ENCODE measurements at regions not wholly inside any gene's neighbourhood (a gene's known extent, or its start where the extent isn't known, plus 50 kb on each side); places are given as distances from the start of the nearest gene placed in this dataset.

DNA sequence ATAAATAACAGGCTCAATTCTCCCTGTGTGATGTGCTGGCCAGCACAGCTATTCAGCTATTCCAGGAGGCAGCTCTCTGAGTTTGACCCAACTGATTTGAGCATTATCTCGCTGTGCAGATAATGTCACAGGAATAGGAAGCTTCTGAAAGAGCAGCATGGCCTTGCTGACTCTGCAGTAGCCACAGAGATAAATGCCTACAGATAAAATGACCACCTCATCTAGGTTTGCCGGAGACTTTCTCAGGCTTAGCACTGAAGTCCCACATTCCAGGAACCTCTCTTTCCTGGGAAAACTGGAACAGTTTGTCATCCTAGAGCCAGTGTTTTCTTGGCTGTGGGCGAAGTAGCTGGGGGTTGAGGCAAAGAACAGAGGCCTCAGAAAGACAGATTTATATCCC, 98.9 kb downstream of the MRPL39 start:
- TF ChIP-seq ZBTB7A (IDR thresholded peaks at IDR 0.05; ENCODE audit: low read depth): no peak
- no peak for TF ChIP-seq TAF1 (IDR thresholded peaks at IDR 0.05; ENCODE audit: low read depth)
- TF ChIP-seq, protein P1, sequence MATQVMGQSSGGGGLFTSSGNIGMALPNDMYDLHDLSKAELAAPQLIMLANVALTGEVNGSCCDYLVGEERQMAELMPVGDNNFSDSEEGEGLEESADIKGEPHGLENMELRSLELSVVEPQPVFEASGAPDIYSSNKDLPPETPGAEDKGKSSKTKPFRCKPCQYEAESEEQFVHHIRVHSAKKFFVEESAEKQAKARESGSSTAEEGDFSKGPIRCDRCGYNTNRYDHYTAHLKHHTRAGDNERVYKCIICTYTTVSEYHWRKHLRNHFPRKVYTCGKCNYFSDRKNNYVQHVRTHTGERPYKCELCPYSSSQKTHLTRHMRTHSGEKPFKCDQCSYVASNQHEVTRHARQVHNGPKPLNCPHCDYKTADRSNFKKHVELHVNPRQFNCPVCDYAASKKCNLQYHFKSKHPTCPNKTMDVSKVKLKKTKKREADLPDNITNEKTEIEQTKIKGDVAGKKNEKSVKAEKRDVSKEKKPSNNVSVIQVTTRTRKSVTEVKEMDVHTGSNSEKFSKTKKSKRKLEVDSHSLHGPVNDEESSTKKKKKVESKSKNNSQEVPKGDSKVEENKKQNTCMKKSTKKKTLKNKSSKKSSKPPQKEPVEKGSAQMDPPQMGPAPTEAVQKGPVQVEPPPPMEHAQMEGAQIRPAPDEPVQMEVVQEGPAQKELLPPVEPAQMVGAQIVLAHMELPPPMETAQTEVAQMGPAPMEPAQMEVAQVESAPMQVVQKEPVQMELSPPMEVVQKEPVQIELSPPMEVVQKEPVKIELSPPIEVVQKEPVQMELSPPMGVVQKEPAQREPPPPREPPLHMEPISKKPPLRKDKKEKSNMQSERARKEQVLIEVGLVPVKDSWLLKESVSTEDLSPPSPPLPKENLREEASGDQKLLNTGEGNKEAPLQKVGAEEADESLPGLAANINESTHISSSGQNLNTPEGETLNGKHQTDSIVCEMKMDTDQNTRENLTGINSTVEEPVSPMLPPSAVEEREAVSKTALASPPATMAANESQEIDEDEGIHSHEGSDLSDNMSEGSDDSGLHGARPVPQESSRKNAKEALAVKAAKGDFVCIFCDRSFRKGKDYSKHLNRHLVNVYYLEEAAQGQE (IDR thresholded peaks at IDR 0.05; ENCODE audit: low read depth): no peak
- TF ChIP-seq, protein P2, sequence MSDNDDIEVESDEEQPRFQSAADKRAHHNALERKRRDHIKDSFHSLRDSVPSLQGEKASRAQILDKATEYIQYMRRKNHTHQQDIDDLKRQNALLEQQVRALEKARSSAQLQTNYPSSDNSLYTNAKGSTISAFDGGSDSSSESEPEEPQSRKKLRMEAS (IDR thresholded peaks at IDR 0.05): no peak
- no peak for TF ChIP-seq EGR1 (IDR thresholded peaks at IDR 0.05)
- TF ChIP-seq TCF12 (IDR thresholded peaks at IDR 0.05; ENCODE audit: low read depth): no peak
- TF ChIP-seq RAD21 (IDR thresholded peaks at IDR 0.05; ENCODE audit: low read depth): no peak
- no peak for TF ChIP-seq CEBPB (IDR thresholded peaks at IDR 0.05)
- TF ChIP-seq, protein P3, sequence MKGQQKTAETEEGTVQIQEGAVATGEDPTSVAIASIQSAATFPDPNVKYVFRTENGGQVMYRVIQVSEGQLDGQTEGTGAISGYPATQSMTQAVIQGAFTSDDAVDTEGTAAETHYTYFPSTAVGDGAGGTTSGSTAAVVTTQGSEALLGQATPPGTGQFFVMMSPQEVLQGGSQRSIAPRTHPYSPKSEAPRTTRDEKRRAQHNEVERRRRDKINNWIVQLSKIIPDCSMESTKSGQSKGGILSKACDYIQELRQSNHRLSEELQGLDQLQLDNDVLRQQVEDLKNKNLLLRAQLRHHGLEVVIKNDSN (IDR thresholded peaks at IDR 0.05): no peak
- no peak for TF ChIP-seq FOXM1 (IDR thresholded peaks at IDR 0.05; ENCODE audit: borderline replicate concordance, low read depth)
- TF ChIP-seq YY1 (IDR thresholded peaks at IDR 0.05; ENCODE audit: low read depth): no peak
- TF ChIP-seq NFIC (IDR thresholded peaks at IDR 0.05): no peak
- no peak for TF ChIP-seq TEAD4 (IDR thresholded peaks at IDR 0.05)
- no peak for TF ChIP-seq CREB1 (IDR thresholded peaks at IDR 0.05; ENCODE audit: low read depth)
- no peak for TF ChIP-seq EP300 (IDR thresholded peaks at IDR 0.05; ENCODE audit: borderline replicate concordance)

DNA sequence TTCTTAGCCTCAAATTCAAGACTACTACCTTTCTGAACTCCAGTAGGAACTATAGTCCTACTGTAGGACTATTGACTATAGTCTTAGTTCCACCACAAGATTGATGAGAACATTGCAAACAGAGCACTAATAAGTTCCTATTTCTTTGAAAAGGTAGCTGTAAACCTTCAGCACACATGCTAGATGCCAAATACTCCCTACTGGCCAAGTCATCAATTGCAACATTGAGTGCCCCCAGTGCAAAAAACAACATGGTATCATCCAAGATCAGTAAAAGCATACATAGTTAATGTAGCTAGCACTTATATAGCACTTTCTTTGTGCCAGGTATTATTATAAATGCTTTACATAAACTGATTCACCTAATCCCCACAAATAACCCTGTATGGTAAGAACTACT, 99.8 kb downstream of the MRPL39 start:
- TF ChIP-seq RAD21 (IDR thresholded peaks at IDR 0.05; ENCODE audit: low read depth) (no peak), FOXM1 (IDR thresholded peaks at IDR 0.05; ENCODE audit: borderline replicate concordance, low read depth) (no peak), TEAD4 (IDR thresholded peaks at IDR 0.05) (no peak), ZBTB7A (IDR thresholded peaks at IDR 0.05; ENCODE audit: low read depth) (no peak), CREB1 (IDR thresholded peaks at IDR 0.05; ENCODE audit: low read depth) (no peak), EP300 (IDR thresholded peaks at IDR 0.05; ENCODE audit: borderline replicate concordance) (no peak), YY1 (IDR thresholded peaks at IDR 0.05; ENCODE audit: low read depth) (no peak), CEBPB (IDR thresholded peaks at IDR 0.05) (no peak), TCF12 (IDR thresholded peaks at IDR 0.05; ENCODE audit: low read depth) (no peak), TAF1 (IDR thresholded peaks at IDR 0.05; ENCODE audit: low read depth) (no peak), EGR1 (IDR thresholded peaks at IDR 0.05) (no peak), NFIC (IDR thresholded peaks at IDR 0.05) (no peak)
- TF ChIP-seq, protein P2 (IDR thresholded peaks at IDR 0.05): no peak
- TF ChIP-seq, protein P1 (IDR thresholded peaks at IDR 0.05; ENCODE audit: low read depth): no peak
- TF ChIP-seq, protein P3 (IDR thresholded peaks at IDR 0.05): no peak

DNA sequence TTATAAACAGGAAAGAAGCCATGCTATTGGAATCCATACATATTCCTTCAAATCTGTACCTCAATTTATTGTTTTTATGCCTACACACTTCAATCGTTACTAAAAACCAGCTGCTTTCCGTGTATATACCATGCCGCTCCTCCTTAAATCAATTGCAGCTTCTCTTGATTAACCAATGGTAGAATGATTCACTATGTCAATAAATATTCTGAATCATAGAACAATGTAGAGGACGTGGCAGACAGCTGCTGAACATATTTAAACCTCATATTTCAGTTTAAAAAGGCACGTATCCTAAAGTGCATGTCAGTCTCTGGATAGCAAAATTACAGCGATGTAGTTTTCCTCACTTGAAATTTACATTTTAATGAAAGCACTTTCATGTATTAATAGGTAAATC, 100.4 kb downstream of the MRPL39 start:
- no peak for TF ChIP-seq EP300 (IDR thresholded peaks at IDR 0.05; ENCODE audit: borderline replicate concordance)
- TF ChIP-seq NFIC (IDR thresholded peaks at IDR 0.05): no peak

DNA sequence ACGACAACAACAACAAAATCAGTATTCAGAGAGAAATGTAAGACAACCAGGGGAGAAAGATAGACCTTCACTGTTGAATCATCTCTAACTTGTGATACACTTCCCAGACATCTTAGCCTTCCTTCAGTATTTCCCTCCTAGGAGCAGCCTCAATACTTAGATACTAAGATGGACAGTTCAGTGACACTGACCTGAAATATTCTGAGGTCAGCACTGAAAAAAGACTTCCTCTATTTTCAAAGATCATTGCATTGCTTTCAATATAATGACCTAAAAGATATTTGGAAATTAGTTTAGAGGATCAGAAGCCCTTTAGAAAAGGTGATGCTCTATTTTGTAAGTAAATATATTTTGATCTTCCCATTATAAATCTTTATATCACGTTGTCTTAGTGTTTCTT, 101.0 kb downstream of the MRPL39 start:
- TF ChIP-seq, protein P3 (IDR thresholded peaks at IDR 0.05): no peak
- TF ChIP-seq TEAD4 (IDR thresholded peaks at IDR 0.05): no peak
- no peak for TF ChIP-seq CREB1 (IDR thresholded peaks at IDR 0.05; ENCODE audit: low read depth)
- no peak for TF ChIP-seq NFIC (IDR thresholded peaks at IDR 0.05)

DNA sequence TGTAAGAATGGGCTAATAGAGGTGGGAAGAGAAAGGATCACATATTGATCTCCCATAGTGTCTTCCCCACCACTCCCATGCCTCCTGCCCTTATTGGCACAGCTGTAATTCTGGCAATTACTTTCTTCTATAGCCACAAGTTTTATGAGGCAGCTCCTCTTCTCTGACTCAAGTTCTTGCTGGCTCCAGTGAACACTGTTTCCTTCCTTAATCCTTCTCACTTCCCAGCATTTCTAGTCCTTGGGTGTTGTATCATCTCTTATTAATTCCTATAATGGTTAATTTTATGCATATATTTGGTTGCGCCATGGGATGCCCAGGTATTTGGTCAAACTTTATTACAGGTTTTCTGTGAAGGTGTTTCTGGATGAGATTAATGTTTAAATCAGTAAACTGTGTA, 103.3 kb downstream of the MRPL39 start:
- TF ChIP-seq, protein P3 (IDR thresholded peaks at IDR 0.05): no peak
- TF ChIP-seq TCF12 (IDR thresholded peaks at IDR 0.05; ENCODE audit: low read depth): no peak
- TF ChIP-seq FOXM1 (IDR thresholded peaks at IDR 0.05; ENCODE audit: borderline replicate concordance, low read depth): no peak
- TF ChIP-seq, protein P1 (IDR thresholded peaks at IDR 0.05; ENCODE audit: low read depth): no peak
- no peak for TF ChIP-seq NFIC (IDR thresholded peaks at IDR 0.05)
- TF ChIP-seq TEAD4 (IDR thresholded peaks at IDR 0.05): no peak
- no peak for TF ChIP-seq YY1 (IDR thresholded peaks at IDR 0.05; ENCODE audit: low read depth)
- no peak for TF ChIP-seq CEBPB (IDR thresholded peaks at IDR 0.05)
- no peak for TF ChIP-seq ZBTB7A (IDR thresholded peaks at IDR 0.05; ENCODE audit: low read depth)
- TF ChIP-seq EGR1 (IDR thresholded peaks at IDR 0.05): no peak
- no peak for TF ChIP-seq EP300 (IDR thresholded peaks at IDR 0.05; ENCODE audit: borderline replicate concordance)
- TF ChIP-seq TAF1 (IDR thresholded peaks at IDR 0.05; ENCODE audit: low read depth): no peak
